IgD-negative memory B cell (primary cell): ENCODE measurements at regions not wholly inside any gene's neighbourhood (a gene's known extent, or its start where the extent isn't known, plus 50 kb on each side); places are given as distances from the start of the nearest gene placed in this dataset.

Experiments used
- H3K27ac Mint-ChIP-seq, 3 donors: one replicate each; pipeline ENCODE4 v1.8.0; 2020 to 2022; ENCODE audit warnings: mild to moderate bottlenecking in 3 of 3, mixed read lengths in 3 of 3, moderate library complexity in 1 of 3
- H3K27me3 Mint-ChIP-seq: one replicate; pipeline ENCODE4 v1.8.0; 2021; ENCODE audit warnings: mixed read lengths
- H3K36me3 Mint-ChIP-seq: one replicate; pipeline ENCODE4 v1.8.0; 2020; ENCODE audit warnings: mild to moderate bottlenecking, mixed read lengths
- H3K4me1 Mint-ChIP-seq, 3 donors: one replicate each; pipeline ENCODE4 v1.8.0; 2020 to 2022; ENCODE audit warnings: mixed read lengths in 3 of 3, mild to moderate bottlenecking in 1 of 3
- H3K4me3 Mint-ChIP-seq, 4 donors: one replicate each; pipeline ENCODE4 v1.8.0; 2020 to 2022; ENCODE audit warnings: mild to moderate bottlenecking in 4 of 4, mixed read lengths in 4 of 4, moderate library complexity in 3 of 4
- H3K9me3 Mint-ChIP-seq, 3 donors: one replicate each; pipeline ENCODE4 v1.8.0; 2020 to 2021; ENCODE audit warnings: mixed read lengths in 3 of 3, mild to moderate bottlenecking in 1 of 3

DNA sequence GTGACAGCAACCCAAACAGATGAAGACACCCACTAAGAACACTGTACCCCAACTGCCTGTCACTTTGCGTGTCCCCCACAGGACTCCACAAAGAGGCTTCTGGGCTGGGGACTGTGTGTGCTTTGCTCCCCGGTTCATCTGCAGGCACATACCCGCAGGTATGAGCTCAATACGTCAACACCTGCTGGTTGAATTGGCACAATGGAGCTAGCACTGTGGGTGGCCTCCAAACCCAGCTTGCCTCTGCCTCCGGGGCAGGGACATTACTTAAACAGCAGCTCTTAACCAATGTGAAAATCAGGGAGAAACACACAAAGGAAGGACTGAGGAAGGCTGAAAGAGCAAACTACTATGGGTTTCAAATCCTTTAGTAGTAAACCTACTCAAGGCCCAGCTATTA lies 140.2 kb upstream of the TIAM1 start:
- peaks cover 0 to 1% (median 0%) of the 10 kb centered on the region in 3 donors for H3K4me1 Mint-ChIP-seq

DNA sequence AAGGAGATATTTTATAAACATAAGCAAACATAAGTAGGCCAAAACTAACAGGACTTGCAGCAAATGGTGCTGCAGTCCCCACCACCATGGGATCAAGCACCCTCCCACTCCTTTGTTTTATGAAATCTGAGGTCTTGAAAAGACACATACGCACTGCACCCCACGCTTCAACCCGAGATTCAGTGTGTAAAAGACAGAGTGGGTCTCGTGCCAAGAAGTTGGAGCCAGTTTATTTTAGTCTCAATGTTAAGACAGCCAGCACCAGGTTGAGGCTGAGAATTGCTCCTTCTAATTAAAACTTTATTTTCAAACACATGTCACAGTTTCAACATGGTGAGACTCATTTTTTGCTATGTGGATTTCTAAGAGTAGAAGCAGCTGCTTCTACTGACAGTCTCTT lies 139.1 kb upstream of the TIAM1 start:
- Mint-ChIP-seq H3K4me1 (no peaks in the 10 kb centered on the region), H3K9me3 (peaks cover 2 to 11% (median 9%) of the 10 kb centered on the region in 3 donors), H3K27ac (no peak overlapping the region)

More for the DNA sequence above, 140.2 kb upstream of the TIAM1 start:
- Mint-ChIP-seq H3K27me3 (peaks cover 2% of the 10 kb centered on the region), H3K36me3 (no peaks in the 10 kb centered on the region), H3K4me3 (no peak overlapping the region), H3K27ac (no peak overlapping the region), H3K9me3 (peaks cover 2 to 11% (median 9%) of the 10 kb centered on the region in 3 donors)

DNA sequence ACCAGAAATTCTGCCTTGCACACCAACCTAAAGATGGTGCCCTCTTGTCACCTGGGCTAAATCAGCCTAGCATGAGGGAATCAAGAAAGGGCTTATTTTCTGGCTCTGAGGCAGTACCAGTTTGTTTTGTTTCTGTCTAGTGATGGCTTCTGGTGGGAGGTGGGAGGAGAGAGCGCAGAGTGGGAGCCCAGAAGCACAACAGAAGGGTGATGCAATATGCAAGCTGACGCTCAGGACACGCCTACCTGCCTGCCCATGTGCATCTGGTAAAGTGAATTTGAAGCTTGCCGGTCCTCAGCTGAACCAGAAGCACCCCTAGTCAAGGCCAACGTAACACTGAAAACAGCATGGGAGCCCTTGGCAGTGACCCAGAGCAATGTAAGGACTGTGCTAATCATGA lies 138.4 kb upstream of the TIAM1 start:
- Mint-ChIP-seq H3K27ac (no peak overlapping the region), H3K4me1 (no peaks in the 10 kb centered on the region), H3K9me3 (peaks cover 2 to 11% (median 9%) of the 10 kb centered on the region in 3 donors), H3K4me3 (no peak overlapping the region), H3K36me3 (no peaks in the 10 kb centered on the region), H3K27me3 (no peaks in the 10 kb centered on the region)

More for the DNA sequence above, 139.1 kb upstream of the TIAM1 start:
- Mint-ChIP-seq H3K4me3 (no peak overlapping the region), H3K36me3 (no peaks in the 10 kb centered on the region), H3K27me3 (peaks cover under 1% of the 10 kb centered on the region)

DNA sequence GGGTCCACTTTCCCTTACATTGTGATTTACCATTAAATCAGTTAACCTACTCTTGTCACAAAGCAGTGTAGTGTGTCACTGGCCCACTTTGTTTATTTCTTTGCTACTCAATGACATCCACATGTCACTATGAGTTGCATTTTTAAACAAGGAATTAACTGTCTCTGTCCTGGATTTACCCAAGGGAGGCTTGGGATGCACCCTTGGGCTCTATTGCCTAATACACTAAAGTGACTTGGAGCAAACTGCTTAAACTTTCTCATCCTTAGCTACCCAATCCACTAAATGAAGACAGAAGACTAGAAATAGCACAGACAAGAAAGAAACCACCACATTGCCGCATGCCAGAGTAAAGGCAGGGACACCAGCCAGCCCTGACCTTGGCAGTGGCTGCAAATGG lies 136.2 kb upstream of the TIAM1 start:
- Mint-ChIP-seq H3K27me3 (no peaks in the 10 kb centered on the region), H3K36me3 (no peaks in the 10 kb centered on the region), H3K4me3 (no peak overlapping the region), H3K27ac (no peak overlapping the region), H3K9me3 (peaks cover 2 to 9% (median 6%) of the 10 kb centered on the region in 3 donors), H3K4me1 (no peaks in the 10 kb centered on the region)

DNA sequence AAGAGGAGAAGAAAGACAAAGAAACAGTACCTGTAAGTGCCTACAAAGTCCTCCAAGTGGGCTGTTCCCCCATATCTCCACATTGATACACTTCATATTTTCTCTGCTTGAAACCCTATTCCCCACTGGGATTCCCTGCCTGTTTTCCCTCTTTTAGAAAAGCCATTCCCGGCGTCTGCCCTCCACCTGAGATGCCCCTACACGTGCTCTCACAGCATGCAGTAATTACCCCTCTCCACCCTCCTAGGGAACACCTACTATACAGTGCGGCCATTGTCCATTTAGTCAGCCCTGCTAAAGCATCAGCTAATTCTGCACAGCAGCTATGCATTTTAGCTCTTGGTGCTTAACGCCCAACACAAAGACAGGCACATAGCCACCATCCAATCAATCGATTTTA lies 135.7 kb upstream of the TIAM1 start:
- Mint-ChIP-seq H3K4me3 (no peak overlapping the region), H3K36me3 (no peaks in the 10 kb centered on the region), H3K27ac (no peak overlapping the region), H3K27me3 (no peaks in the 10 kb centered on the region), H3K9me3 (peaks cover 1 to 5% (median 2%) of the 10 kb centered on the region in 3 donors), H3K4me1 (no peaks in the 10 kb centered on the region)

- Mint-ChIP-seq H3K27me3 (no peaks in the 10 kb centered on the region), H3K36me3 (no peaks in the 10 kb centered on the region), H3K27ac (no peak overlapping the region), H3K4me1 (no peaks in the 10 kb centered on the region), H3K9me3 (peaks cover 0 to 3% (median 2%) of the 10 kb centered on the region in 3 donors), H3K4me3 (no peak overlapping the region)
These were observed 135.2 kb upstream of the TIAM1 start for GRCh38 chr21:31479222-31479621.

DNA sequence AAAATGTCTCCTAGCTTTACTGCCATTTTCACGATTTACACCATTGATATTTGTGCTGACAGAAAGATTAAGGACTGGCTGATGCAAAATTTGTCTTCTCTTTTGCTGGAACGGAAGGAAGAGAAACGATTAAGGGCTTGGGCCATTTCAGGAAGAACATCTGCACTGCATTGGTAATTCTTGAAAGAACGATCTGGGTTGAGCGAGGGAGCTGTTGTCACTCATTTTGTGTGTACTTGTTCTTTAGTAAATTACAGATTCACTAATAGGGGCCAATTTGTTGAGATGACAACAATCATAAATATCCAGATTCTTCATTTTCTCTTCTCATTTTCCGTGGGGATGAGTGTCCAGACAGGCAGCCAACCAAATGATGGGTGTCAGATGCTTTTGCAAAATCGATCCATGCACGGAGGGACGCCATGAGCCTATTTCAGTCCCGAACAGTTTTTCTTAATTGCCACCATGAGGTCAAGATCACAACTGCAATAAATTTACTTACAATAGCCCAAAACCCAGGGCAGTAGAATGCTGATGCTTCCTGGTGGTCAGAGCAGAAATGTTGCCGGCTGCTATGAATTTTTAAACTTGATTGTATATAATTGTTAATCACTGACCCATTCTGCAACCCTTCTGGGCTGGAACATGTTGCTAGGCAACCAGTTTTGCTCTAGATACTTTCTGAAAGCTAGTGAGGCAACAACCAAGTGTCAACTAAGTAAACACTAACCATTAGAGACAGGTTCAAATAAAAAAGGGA lies 132.4 kb upstream of the TIAM1 start:
- H3K27ac Mint-ChIP-seq = no peak overlapping the region

DNA sequence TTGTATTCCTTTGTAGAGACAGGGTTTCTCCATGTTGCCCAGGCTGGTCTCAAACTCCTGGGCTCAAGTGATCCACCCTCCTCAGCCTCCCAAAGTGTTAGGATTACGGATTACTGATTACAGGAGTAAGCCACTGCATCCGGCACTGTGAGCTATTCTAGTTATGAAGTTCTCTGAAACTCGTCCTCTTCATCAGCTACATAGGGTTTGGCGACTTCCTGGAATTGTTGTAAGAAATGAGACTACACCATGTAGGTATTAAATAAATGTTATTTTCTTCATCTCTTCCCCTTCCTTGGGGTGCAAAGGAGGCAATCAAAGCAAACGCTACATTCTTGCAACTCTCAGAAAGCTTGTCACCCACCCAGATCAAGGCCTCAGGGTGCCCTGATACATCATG lies 131.2 kb upstream of the TIAM1 start:
- Mint-ChIP-seq H3K27ac (no peak overlapping the region), H3K27me3 (no peaks in the 10 kb centered on the region), H3K36me3 (no peaks in the 10 kb centered on the region), H3K9me3 (peaks cover 0 to under 1% (median 0%) of the 10 kb centered on the region in 3 donors), H3K4me1 (no peaks in the 10 kb centered on the region), H3K4me3 (no peak overlapping the region)

More for the DNA sequence above, 132.4 kb upstream of the TIAM1 start:
- Mint-ChIP-seq H3K9me3 (peaks cover 0 to 2% (median 0%) of the 10 kb centered on the region in 3 donors), H3K36me3 (no peaks in the 10 kb centered on the region), H3K27me3 (no peaks in the 10 kb centered on the region), H3K4me1 (no peaks in the 10 kb centered on the region), H3K4me3 (no peak overlapping the region)

DNA sequence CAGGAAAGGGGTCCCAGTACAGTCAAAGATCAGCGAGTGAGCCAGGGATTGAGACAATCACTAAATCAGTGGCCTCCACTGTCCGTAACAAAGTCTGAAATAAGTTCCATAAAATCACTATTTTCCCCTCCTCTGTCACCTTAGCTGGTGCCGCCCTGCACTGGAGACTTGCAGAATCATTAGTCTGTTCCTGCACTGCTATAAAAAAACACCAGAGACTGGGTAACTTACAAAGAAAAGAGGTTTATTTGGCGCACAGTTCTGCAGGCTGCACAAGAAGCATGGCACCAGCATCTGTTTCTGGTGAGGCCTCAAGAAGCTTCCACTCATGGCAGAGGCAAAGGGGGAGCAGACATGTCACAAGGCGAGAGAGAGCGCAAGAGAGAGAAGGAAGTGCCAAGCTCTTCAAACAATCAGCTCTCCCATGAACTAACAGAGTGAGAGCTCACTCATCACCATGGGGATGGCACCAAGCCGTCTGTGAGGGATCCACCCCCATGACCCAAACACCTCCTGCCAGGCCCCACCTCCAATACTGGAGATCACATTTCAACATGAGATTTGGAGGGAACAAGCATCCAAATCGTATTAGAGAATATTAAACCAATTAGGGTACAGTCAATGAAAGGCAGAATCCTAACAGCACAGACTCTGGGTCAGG lies 129.8 kb upstream of the TIAM1 start:
- H3K9me3 Mint-ChIP-seq = no peaks in the 10 kb centered on the region
- no peaks in the 10 kb centered on the region for H3K27me3 Mint-ChIP-seq
- H3K27ac Mint-ChIP-seq = no peak overlapping the region
- no peaks in the 10 kb centered on the region for H3K4me1 Mint-ChIP-seq
- H3K4me3 Mint-ChIP-seq = no peak overlapping the region
- no peaks in the 10 kb centered on the region for H3K36me3 Mint-ChIP-seq

- Mint-ChIP-seq H3K36me3 (no peaks in the 10 kb centered on the region), H3K9me3 (no peaks in the 10 kb centered on the region), H3K4me1 (no peaks in the 10 kb centered on the region), H3K27ac (no peak overlapping the region), H3K4me3 (no peak overlapping the region), H3K27me3 (no peaks in the 10 kb centered on the region)
These were observed 127.8 kb upstream of the TIAM1 start for GRCh38 chr21:31471865-31472264.

GRCh38 chr21:31470896-31471694 lies 127.0 kb upstream of the TIAM1 start:
- no peaks in the 10 kb centered on the region for H3K9me3 Mint-ChIP-seq
- no peaks in the 10 kb centered on the region for H3K4me1 Mint-ChIP-seq
- no peaks in the 10 kb centered on the region for H3K36me3 Mint-ChIP-seq
- no peak overlapping the region for H3K27ac Mint-ChIP-seq
- H3K27me3 Mint-ChIP-seq = no peaks in the 10 kb centered on the region
- no peak overlapping the region for H3K4me3 Mint-ChIP-seq

DNA sequence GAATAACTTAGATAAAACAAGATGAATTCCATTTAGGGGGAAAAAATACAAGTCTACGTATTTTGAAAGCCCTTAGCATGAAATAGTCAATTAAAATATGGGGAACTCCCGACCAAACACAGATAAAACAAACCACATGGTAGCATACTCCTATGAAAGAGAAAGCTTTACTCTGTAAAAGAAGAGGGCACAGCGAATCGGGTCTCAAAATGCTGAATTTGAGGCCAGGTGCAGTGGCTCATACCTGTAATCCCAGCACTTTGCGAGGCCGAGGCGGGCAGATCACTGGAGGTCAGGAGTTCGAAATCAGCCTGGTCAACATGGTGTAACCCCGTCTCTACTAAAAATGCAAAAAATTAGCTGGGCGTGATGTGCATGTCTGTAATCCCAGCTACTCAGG lies 116.9 kb upstream of the TIAM1 start:
- Mint-ChIP-seq H3K9me3 (no peaks in the 10 kb centered on the region), H3K27me3 (no peaks in the 10 kb centered on the region), H3K36me3 (no peaks in the 10 kb centered on the region), H3K27ac (no peak overlapping the region), H3K4me1 (peaks cover 0 to 3% (median 2%) of the 10 kb centered on the region in 3 donors), H3K4me3 (no peak overlapping the region)

DNA sequence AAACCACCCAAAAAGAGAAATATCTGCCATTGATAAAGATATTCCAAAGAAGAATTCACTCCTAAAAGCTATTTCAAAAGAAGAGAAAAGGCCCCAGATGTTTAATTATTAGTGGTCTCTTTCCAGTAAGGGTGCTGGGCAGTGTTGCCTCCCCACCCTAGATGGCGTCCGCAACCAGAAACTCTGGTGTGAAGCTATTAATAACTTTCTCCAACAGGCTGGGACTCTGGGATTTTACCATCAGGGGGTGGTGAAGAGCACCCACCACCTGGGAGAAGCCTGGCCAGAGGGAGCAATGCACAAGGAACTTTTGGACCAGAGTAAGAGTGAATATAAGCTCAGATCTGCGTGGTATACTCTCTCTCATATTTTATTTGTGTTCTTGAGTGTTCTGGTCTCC lies 115.4 kb upstream of the TIAM1 start:
- no peak overlapping the region for H3K4me3 Mint-ChIP-seq
- no peaks in the 10 kb centered on the region for H3K36me3 Mint-ChIP-seq
- no peaks in the 10 kb centered on the region for H3K9me3 Mint-ChIP-seq
- H3K27me3 Mint-ChIP-seq = no peaks in the 10 kb centered on the region
- H3K27ac Mint-ChIP-seq = no peak overlapping the region
- H3K4me1 Mint-ChIP-seq = peaks cover 0 to 3% (median 2%) of the 10 kb centered on the region in 3 donors

GRCh38 chr21:31457675-31458074 lies 113.6 kb upstream of the TIAM1 start:
- H3K36me3 Mint-ChIP-seq = peaks cover 3% of the 10 kb centered on the region
- H3K9me3 Mint-ChIP-seq = peaks cover 0 to 4% (median 3%) of the 10 kb centered on the region in 3 donors
- H3K4me1 Mint-ChIP-seq = peaks cover 0 to 6% (median 2%) of the 10 kb centered on the region in 3 donors
- H3K4me3 Mint-ChIP-seq = no peak overlapping the region
- no peaks in the 10 kb centered on the region for H3K27me3 Mint-ChIP-seq
- H3K27ac Mint-ChIP-seq = no peak overlapping the region

DNA sequence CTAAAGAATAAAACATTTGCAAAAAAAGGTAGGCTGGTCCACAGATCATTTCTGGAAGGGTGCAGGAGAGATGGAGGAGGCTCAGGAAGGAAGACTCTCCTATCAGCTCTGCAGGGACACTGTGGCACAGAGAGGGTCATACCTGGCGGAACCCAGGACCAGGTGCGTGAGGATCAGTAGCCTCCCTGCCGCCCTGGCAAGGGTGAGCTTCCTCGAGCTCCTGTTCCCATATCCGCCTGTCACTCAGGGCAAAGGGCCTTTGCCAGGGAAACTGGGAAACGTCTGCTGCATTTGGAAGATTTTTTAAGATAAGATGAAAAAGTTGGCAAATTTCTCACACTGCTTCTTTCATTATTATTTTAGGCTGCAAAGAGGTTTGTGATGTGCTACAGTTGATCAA lies 112.1 kb upstream of the TIAM1 start:
- H3K4me3 Mint-ChIP-seq = no peak overlapping the region
- H3K9me3 Mint-ChIP-seq = peaks cover 0 to 5% (median 3%) of the 10 kb centered on the region in 3 donors
- H3K36me3 Mint-ChIP-seq = peaks cover 3% of the 10 kb centered on the region
- H3K27ac Mint-ChIP-seq = no peak overlapping the region
- H3K27me3 Mint-ChIP-seq = no peaks in the 10 kb centered on the region
- H3K4me1 Mint-ChIP-seq = peaks cover 0 to 6% (median 2%) of the 10 kb centered on the region in 3 donors
